H1 (cell line): ENCODE measurements at regions not wholly inside any gene's neighbourhood (a gene's known extent, or its start where the extent isn't known, plus 50 kb on each side); places are given as distances from the start of the nearest gene placed in this dataset.

Source experiments
- KDM5A ChIP-seq: fragments of 200-600 bp; IDR thresholded peaks from 2 replicates; pipeline ENCODE4 v1.7.1; 2012; ENCODE audit warnings: mild to moderate bottlenecking, low read length, inconsistent platforms, mixed read lengths
- RAD21 ChIP-seq, 2 experiments: IDR thresholded peaks in 1 of 2; conservative IDR thresholded peaks in 1 of 2; 2 replicates each; pipeline ENCODE4 v1.6.1; 2011; ENCODE audit warnings: low read depth in 2 of 2, low read length in 2 of 2, improper control_type of control experiment in 1 of 2, inconsistent platforms in 1 of 2, mild to moderate bottlenecking in 1 of 2, moderate library complexity in 1 of 2
- RFX5 ChIP-seq: IDR thresholded peaks from 2 replicates; pipeline ENCODE4 v1.6.1; 2011; ENCODE audit warnings: low read depth, low read length, improper control_type of control experiment, borderline replicate concordance
- SP4 ChIP-seq: IDR thresholded peaks from 2 replicates; pipeline ENCODE4 v1.6.1; 2012; ENCODE audit warnings: low read length, inconsistent platforms

- no peak for TF ChIP-seq KDM5A
- TF ChIP-seq RAD21 (IDR thresholded peaks at IDR 0.05 in 1 of 2, conservative IDR thresholded peaks at IDR 0.05 in 1 of 2; ENCODE audit: low read depth in 2 of 2, low read length in 2 of 2): no peak
- TF ChIP-seq RFX5: no peak
- no peak for TF ChIP-seq SP4
Observed at GRCh38 chr9:82154573-82154972, 166.0 kb downstream of the SPATA31D1 start (continued).
